NB4 (cell line): ENCODE measurements at regions not wholly inside any gene's neighbourhood (a gene's known extent, or its start where the extent isn't known, plus 50 kb on each side); places are given as distances from the start of the nearest gene placed in this dataset.

ENCODE experiments used
- DNase-seq: peaks from one replicate; pipeline ENCODE4 v3.0.0; 2010; ENCODE audit warnings: low read depth
- H3K4me3 ChIP-seq: one replicate; pipeline ENCODE4 v1.5.1; 2011; ENCODE audit warnings: mild to moderate bottlenecking, low read depth, low read length, moderate library complexity
- MYC ChIP-seq: IDR thresholded peaks from 2 replicates; pipeline ENCODE4 v1.6.1; 2011; ENCODE audit warnings: low read depth, low read length
- POLR2A ChIP-seq: IDR thresholded peaks from 2 replicates; pipeline ENCODE4 v1.6.1; 2011; ENCODE audit warnings: mild to moderate bottlenecking; ENCODE audit not compliant: insufficient read length; ENCODE audit errors: extremely low read depth
- TF ChIP-seq, protein P1 (sequence below): IDR thresholded peaks from 2 replicates; pipeline ENCODE4 v1.6.1; 2011; ENCODE audit warnings: low read depth, low read length
- TF ChIP-seq, protein P2 (sequence below): IDR thresholded peaks from one replicate; pipeline ENCODE4 v1.5.1; 2012; ENCODE audit warnings: low read depth, low read length

DNA sequence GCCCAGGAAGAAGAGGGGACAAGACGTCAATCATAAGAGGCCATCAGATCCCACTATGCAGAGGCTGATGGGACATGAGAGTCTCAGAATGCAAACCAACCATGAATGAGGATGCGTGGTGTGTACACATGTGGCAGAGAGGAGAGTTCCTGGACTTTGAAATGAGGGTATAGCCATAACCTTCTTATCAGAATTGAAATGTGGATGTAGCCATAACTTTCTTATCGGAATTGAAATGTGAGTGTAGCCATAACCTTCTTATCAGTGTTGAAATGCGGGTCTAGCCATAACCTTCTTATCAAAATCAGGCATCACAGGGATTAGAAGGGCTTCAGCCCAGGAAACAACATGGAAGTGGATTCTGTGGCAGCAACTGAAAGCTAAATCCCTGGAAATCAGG is 415.5 kb upstream of the FAT1 start:
- TF ChIP-seq, protein P1, sequence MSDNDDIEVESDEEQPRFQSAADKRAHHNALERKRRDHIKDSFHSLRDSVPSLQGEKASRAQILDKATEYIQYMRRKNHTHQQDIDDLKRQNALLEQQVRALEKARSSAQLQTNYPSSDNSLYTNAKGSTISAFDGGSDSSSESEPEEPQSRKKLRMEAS, result no peak
- TF ChIP-seq POLR2A (no peak), MYC (no peak)
- TF ChIP-seq, protein P2, sequence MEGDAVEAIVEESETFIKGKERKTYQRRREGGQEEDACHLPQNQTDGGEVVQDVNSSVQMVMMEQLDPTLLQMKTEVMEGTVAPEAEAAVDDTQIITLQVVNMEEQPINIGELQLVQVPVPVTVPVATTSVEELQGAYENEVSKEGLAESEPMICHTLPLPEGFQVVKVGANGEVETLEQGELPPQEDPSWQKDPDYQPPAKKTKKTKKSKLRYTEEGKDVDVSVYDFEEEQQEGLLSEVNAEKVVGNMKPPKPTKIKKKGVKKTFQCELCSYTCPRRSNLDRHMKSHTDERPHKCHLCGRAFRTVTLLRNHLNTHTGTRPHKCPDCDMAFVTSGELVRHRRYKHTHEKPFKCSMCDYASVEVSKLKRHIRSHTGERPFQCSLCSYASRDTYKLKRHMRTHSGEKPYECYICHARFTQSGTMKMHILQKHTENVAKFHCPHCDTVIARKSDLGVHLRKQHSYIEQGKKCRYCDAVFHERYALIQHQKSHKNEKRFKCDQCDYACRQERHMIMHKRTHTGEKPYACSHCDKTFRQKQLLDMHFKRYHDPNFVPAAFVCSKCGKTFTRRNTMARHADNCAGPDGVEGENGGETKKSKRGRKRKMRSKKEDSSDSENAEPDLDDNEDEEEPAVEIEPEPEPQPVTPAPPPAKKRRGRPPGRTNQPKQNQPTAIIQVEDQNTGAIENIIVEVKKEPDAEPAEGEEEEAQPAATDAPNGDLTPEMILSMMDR, result no peak
- DNase-seq, result no peak
- H3K4me3 ChIP-seq, result no peak overlapping the region

DNA sequence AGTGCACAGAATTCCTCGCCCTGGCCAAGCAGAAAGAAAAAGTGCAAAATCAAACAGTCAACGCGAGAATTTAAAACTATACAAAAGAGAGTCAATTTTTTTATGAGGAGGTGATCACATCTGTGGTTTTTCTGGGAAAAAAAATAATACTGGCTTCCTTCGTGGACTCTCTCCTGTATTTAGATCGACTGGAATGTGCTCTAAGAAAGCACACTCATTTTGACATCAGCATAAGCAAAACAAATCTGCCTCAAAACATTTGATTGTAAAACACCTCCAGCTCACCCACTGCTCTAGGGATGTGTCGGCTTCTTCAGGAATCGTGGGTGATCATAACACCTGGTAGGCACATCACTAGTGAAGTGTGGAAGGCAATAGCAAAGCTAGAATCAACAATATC is 417.4 kb upstream of the FAT1 start:
- TF ChIP-seq MYC, result no peak
- no peak for TF ChIP-seq POLR2A
- TF ChIP-seq, protein P2, result no peak
- TF ChIP-seq, protein P1, result no peak
- DNase-seq, result no peak
- no peak overlapping the region for H3K4me3 ChIP-seq

DNA sequence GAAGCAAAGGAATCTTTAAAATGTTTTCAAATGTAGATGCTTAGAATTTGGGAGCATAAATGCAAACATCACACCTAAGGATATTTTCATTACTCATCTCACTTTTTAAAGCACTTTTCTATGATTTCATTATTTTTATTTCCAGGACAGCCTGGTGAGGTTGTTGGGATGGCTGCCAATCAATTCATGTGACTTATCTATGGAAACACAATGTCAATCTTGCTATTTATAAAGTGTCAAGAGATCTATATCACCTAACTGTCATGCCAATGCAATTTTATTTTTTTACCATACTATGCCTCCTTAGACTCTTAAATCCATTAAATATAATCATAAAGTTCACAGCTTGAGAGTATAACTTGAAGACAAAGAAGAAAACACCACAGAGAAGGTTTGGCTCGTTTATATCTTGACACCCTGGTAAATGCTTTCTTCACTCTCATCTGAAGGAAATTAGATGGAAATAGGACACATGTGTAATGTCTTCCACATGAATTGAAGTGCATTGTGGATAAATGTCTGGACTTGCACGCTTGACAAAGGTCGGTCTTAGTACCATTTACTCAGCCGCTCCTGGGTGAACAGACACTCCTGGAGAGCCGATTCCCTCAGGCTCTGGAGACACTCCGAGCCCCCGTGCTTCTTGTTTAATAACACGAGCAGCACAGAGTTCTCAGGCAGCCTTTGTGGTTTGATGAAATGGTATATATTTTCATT is 425.7 kb upstream of the FAT1 start:
- H3K4me3 ChIP-seq, result no peak overlapping the region
- TF ChIP-seq, protein P1, result no peak
- no peak for TF ChIP-seq MYC
- TF ChIP-seq, protein P2, result no peak
- TF ChIP-seq POLR2A, result no peak
- no peak for DNase-seq

DNA sequence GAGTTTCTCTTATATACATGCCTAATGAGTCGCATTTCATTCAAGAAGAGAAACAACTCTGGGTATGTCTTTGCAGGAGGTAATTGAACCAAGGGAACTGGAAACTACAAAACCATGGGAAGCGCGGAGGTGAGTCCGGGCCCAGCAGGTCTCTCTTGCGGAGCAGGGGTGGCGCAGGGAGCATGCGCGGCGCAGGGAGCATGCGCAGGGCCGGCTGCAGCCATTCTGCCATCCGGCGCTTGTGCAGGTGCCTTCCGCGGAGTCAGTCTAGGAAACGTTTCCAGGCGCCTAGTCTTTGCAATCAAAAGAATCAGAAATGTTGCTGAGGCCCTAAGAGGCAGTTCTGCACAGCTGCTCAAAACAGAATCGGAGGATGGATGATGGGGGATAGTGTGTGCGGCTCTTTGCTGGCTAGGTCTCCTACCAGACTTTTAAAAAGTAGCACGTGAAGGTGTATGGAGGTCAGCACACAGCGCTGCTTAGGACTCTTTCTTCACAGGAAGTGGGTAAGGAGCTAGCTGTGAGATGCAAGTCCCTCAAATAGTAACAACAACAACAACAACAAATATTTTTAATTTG is 433.8 kb upstream of the FAT1 start:
- TF ChIP-seq, protein P1, result no peak
- no peak for TF ChIP-seq MYC
- TF ChIP-seq, protein P2, result no peak
- no peak overlapping the region for H3K4me3 ChIP-seq
- DNase-seq, result no peak

DNA sequence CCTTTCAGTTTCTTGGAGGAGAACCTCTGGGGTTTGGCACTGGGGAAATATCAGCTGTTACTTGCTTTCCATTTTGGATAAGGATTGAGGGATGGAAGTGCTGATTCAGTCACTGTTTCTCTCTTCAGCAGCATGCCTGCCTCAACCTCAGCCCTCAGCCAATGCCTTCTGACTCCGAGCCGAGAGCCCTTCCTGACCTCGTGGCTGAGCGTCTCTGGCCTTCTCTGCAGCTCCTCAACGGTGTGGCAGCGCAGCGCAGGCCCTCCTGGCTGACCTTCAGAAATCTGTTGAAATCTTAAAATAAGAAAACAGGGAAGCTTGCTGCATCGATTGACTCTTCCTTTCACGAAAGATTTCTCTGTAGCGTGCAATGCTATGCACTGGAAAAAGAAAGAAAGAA is 434.3 kb upstream of the FAT1 start:
- H3K4me3 ChIP-seq, result no peak overlapping the region
- no peak for TF ChIP-seq POLR2A
- TF ChIP-seq MYC, result no peak
- TF ChIP-seq, protein P2, result no peak
- TF ChIP-seq, protein P1, result no peak
- no peak for DNase-seq
